Right lobe of liver (tissue), 4 donors: ENCODE measurements at regions not wholly inside any gene's neighbourhood (a gene's known extent, or its start where the extent isn't known, plus 50 kb on each side); places are given as distances from the start of the nearest gene placed in this dataset.

Experiments used
- POLR2A ChIP-seq: fragments of 450-650 bp; IDR thresholded peaks from one replicate; pipeline ENCODE4 v1.6.1; 2017; ENCODE audit warnings: antibody characterized with exemption, mild to moderate bottlenecking
- TF ChIP-seq, protein P1 (sequence below), 4 donors: fragments of 200-600 bp in 3 of 4; fragments of 450-650 bp in 1 of 4; IDR thresholded peaks; one replicate each; pipeline versions ENCODE4 v1.5.1 to v1.8.0; 2016 to 2022; ENCODE audit warnings: antibody characterized with exemption in 4 of 4, mild to moderate bottlenecking in 2 of 4
- donor health status: DM: no; HTN: no; CAD: no.
- donor health status: DM: no; HTN: no; CAD: no.
- donor health status: DM: no; HTN: yes; CAD: no.

DNA sequence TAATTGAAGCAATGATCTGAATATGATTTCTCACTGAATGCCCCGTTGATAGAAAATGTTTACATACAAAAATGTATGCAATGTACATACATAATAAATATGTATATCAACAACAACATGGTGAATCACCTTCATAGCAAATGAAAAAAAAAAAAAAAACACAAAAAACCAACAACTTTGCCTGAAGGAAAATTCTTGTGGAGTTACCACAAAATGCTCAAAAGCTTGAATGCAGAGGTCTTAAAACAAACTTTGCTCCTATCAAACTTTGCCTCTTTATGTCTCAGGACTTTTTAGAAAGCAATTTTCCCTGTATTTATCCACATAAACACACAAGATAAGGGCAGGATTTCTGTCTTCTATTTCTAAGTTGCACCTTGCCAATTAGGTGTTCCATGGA is 92.9 kb upstream of the SIX2 start:
- TF ChIP-seq, protein P1, sequence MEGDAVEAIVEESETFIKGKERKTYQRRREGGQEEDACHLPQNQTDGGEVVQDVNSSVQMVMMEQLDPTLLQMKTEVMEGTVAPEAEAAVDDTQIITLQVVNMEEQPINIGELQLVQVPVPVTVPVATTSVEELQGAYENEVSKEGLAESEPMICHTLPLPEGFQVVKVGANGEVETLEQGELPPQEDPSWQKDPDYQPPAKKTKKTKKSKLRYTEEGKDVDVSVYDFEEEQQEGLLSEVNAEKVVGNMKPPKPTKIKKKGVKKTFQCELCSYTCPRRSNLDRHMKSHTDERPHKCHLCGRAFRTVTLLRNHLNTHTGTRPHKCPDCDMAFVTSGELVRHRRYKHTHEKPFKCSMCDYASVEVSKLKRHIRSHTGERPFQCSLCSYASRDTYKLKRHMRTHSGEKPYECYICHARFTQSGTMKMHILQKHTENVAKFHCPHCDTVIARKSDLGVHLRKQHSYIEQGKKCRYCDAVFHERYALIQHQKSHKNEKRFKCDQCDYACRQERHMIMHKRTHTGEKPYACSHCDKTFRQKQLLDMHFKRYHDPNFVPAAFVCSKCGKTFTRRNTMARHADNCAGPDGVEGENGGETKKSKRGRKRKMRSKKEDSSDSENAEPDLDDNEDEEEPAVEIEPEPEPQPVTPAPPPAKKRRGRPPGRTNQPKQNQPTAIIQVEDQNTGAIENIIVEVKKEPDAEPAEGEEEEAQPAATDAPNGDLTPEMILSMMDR (IDR thresholded peaks at IDR 0.05): no peak
- TF ChIP-seq POLR2A: no peak
